ENCODE measurements at regions not wholly inside any gene's neighbourhood (a gene's known extent, or its start where the extent isn't known, plus 50 kb on each side); places are given as distances from the start of the nearest gene placed in this dataset.

DNA sequence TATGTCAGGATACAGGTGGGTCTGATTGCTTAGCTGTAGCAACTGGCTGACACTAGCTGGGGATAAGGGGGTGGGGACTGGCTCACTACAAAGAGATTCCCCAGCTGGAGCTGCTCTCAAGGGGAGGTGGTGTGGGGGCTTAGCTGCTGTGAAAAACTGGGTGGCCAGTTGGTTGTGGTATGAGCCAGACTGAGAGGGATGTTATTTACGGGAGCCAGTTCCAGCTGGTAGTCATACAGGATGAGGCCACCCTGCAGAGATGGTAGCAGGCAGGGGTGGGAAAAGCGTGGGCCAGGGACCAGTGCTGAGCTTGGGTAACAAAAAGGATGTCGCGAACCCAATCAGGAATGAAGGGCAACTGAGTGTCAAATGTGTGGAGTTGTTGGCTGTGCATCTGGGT, 204.0 kb upstream of the C21orf91 start:
- no peak for TF ChIP-seq ASH2L (IDR thresholded peaks at IDR 0.05; ENCODE audit: low read length)
- TF ChIP-seq SAP30 (IDR thresholded peaks at IDR 0.05; ENCODE audit: insufficient read depth, insufficient replicate concordance, low read length), result no peak
- TF ChIP-seq, protein P1, sequence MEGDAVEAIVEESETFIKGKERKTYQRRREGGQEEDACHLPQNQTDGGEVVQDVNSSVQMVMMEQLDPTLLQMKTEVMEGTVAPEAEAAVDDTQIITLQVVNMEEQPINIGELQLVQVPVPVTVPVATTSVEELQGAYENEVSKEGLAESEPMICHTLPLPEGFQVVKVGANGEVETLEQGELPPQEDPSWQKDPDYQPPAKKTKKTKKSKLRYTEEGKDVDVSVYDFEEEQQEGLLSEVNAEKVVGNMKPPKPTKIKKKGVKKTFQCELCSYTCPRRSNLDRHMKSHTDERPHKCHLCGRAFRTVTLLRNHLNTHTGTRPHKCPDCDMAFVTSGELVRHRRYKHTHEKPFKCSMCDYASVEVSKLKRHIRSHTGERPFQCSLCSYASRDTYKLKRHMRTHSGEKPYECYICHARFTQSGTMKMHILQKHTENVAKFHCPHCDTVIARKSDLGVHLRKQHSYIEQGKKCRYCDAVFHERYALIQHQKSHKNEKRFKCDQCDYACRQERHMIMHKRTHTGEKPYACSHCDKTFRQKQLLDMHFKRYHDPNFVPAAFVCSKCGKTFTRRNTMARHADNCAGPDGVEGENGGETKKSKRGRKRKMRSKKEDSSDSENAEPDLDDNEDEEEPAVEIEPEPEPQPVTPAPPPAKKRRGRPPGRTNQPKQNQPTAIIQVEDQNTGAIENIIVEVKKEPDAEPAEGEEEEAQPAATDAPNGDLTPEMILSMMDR (IDR thresholded peaks at IDR 0.05; ENCODE audit: control extremely low read depth in 1 of 3, insufficient read depth in 1 of 3, low read depth in 1 of 3, low read length in 3 of 3), result no peak
- TF ChIP-seq SP1 (IDR thresholded peaks at IDR 0.05; ENCODE audit: low read depth, low read length), result no peak
- TF ChIP-seq, protein P2, sequence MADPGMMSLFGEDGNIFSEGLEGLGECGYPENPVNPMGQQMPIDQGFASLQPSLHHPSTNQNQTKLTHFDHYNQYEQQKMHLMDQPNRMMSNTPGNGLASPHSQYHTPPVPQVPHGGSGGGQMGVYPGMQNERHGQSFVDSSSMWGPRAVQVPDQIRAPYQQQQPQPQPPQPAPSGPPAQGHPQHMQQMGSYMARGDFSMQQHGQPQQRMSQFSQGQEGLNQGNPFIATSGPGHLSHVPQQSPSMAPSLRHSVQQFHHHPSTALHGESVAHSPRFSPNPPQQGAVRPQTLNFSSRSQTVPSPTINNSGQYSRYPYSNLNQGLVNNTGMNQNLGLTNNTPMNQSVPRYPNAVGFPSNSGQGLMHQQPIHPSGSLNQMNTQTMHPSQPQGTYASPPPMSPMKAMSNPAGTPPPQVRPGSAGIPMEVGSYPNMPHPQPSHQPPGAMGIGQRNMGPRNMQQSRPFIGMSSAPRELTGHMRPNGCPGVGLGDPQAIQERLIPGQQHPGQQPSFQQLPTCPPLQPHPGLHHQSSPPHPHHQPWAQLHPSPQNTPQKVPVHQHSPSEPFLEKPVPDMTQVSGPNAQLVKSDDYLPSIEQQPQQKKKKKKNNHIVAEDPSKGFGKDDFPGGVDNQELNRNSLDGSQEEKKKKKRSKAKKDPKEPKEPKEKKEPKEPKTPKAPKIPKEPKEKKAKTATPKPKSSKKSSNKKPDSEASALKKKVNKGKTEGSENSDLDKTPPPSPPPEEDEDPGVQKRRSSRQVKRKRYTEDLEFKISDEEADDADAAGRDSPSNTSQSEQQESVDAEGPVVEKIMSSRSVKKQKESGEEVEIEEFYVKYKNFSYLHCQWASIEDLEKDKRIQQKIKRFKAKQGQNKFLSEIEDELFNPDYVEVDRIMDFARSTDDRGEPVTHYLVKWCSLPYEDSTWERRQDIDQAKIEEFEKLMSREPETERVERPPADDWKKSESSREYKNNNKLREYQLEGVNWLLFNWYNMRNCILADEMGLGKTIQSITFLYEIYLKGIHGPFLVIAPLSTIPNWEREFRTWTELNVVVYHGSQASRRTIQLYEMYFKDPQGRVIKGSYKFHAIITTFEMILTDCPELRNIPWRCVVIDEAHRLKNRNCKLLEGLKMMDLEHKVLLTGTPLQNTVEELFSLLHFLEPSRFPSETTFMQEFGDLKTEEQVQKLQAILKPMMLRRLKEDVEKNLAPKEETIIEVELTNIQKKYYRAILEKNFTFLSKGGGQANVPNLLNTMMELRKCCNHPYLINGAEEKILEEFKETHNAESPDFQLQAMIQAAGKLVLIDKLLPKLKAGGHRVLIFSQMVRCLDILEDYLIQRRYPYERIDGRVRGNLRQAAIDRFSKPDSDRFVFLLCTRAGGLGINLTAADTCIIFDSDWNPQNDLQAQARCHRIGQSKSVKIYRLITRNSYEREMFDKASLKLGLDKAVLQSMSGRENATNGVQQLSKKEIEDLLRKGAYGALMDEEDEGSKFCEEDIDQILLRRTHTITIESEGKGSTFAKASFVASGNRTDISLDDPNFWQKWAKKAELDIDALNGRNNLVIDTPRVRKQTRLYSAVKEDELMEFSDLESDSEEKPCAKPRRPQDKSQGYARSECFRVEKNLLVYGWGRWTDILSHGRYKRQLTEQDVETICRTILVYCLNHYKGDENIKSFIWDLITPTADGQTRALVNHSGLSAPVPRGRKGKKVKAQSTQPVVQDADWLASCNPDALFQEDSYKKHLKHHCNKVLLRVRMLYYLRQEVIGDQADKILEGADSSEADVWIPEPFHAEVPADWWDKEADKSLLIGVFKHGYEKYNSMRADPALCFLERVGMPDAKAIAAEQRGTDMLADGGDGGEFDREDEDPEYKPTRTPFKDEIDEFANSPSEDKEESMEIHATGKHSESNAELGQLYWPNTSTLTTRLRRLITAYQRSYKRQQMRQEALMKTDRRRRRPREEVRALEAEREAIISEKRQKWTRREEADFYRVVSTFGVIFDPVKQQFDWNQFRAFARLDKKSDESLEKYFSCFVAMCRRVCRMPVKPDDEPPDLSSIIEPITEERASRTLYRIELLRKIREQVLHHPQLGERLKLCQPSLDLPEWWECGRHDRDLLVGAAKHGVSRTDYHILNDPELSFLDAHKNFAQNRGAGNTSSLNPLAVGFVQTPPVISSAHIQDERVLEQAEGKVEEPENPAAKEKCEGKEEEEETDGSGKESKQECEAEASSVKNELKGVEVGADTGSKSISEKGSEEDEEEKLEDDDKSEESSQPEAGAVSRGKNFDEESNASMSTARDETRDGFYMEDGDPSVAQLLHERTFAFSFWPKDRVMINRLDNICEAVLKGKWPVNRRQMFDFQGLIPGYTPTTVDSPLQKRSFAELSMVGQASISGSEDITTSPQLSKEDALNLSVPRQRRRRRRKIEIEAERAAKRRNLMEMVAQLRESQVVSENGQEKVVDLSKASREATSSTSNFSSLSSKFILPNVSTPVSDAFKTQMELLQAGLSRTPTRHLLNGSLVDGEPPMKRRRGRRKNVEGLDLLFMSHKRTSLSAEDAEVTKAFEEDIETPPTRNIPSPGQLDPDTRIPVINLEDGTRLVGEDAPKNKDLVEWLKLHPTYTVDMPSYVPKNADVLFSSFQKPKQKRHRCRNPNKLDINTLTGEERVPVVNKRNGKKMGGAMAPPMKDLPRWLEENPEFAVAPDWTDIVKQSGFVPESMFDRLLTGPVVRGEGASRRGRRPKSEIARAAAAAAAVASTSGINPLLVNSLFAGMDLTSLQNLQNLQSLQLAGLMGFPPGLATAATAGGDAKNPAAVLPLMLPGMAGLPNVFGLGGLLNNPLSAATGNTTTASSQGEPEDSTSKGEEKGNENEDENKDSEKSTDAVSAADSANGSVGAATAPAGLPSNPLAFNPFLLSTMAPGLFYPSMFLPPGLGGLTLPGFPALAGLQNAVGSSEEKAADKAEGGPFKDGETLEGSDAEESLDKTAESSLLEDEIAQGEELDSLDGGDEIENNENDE (IDR thresholded peaks at IDR 0.05; ENCODE audit: insufficient replicate concordance, low read length), result no peak
- TF ChIP-seq RNF2 (IDR thresholded peaks at IDR 0.05; ENCODE audit: borderline replicate concordance, low read depth, low read length, missing control alignments, poor library complexity, severe bottlenecking), result no peak
- no peak for TF ChIP-seq POLR2A (IDR thresholded peaks at IDR 0.05; ENCODE audit: control extremely low read depth in 1 of 2, low read depth in 2 of 2, low read length in 2 of 2)
- no peak for TF ChIP-seq CHD1 (IDR thresholded peaks at IDR 0.05; ENCODE audit: low read depth, low read length)
- TF ChIP-seq SP2 (IDR thresholded peaks at IDR 0.05; ENCODE audit: low read length), result no peak
- TF ChIP-seq GABPA (IDR thresholded peaks at IDR 0.05; ENCODE audit: borderline replicate concordance, insufficient read depth, low read length), result no peak
